Gastrocnemius medialis (tissue), 4 donors: ENCODE measurements at regions not wholly inside any gene's neighbourhood (a gene's known extent, or its start where the extent isn't known, plus 50 kb on each side); places are given as distances from the start of the nearest gene placed in this dataset.

Source experiments
- ATAC-seq, 2 donors: fragments of 150-250 bp; one replicate each; pipeline ENCODE4 v1.9.1; 2016
- DNase-seq, 2 donors: peaks; one replicate each; pipeline ENCODE4 v3.0.0-alpha.2; 2019
- H3K27ac ChIP-seq, 4 donors: fragments of 200-600 bp; sonication (generic); 1 replicate in 1 of 4; 2 replicates in 3 of 4; pipeline ENCODE4 v1.5.1; 2016 to 2018; ENCODE audit warnings: mild to moderate bottlenecking in 2 of 4, moderate library complexity in 1 of 4
- H3K27me3 ChIP-seq, 3 donors: fragments of 200-600 bp; sonication (generic) in 2 of 3; 1 replicate in 1 of 3; 2 replicates in 2 of 3; pipeline versions ENCODE4 v1.5.1 to v1.6.0; 2016 to 2019; ENCODE audit warnings: mild to moderate bottlenecking in 1 of 3, moderate library complexity in 1 of 3
- H3K36me3 ChIP-seq, 2 donors: fragments of 200-600 bp; sonication (generic) in 1 of 2; one replicate each; pipeline ENCODE4 v1.5.1; 2017 to 2018
- H3K4me1 ChIP-seq, 2 donors: fragments of 200-600 bp; sonication (generic) in 1 of 2; one replicate each; pipeline ENCODE4 v1.5.1; 2016 to 2017; ENCODE audit warnings: mild to moderate bottlenecking in 2 of 2
- H3K4me3 ChIP-seq, 4 donors: fragments of 200-600 bp; sonication (generic) in 3 of 4; 1 replicate in 1 of 4; 2 replicates in 3 of 4; pipeline ENCODE4 v1.5.1; 2016 to 2019; ENCODE audit warnings: mild to moderate bottlenecking in 2 of 4
- H3K9me3 ChIP-seq, 3 donors: fragments of 200-600 bp; sonication (generic) in 2 of 3; 1 replicate in 1 of 3; 2 replicates in 2 of 3; pipeline ENCODE4 v1.5.1; 2016 to 2019
- POLR2A ChIP-seq, 2 donors: fragments of 450-650 bp; IDR thresholded peaks; one replicate each; pipeline ENCODE4 v1.6.1; 2017; ENCODE audit warnings: antibody characterized with exemption in 2 of 2, mild to moderate bottlenecking in 2 of 2, moderate library complexity in 2 of 2
- in situ Hi-C, 4 donors: fragments of 200-750 bp; cut with MboI; loops; one replicate each; pipeline versions ENCODE4 v1.15.0 to v1.8.0; 2017; ENCODE audit warnings: low sequenced_read_pairs in 4 of 4
- intact Hi-C: fragments of 100-400 bp; cut with DNase I; formaldehyde crosslinking; loops from one replicate; pipeline ENCODE4 v1.15.1; 2023; ENCODE audit warnings: low total_unique reads
- TF ChIP-seq, protein P1 (sequence below), 5 experiments: fragments of 450-650 bp in 3 of 5; fragments of 200-600 bp in 2 of 5; sonication (generic) in 2 of 5; IDR thresholded peaks in 4 of 5; conservative IDR thresholded peaks in 1 of 5; 1 replicate in 4 of 5; 2 replicates in 1 of 5; pipeline ENCODE4 v1.5.1; 2016 to 2019; ENCODE audit warnings: antibody characterized with exemption in 5 of 5, mild to moderate bottlenecking in 3 of 5, moderate library complexity in 3 of 5

DNA sequence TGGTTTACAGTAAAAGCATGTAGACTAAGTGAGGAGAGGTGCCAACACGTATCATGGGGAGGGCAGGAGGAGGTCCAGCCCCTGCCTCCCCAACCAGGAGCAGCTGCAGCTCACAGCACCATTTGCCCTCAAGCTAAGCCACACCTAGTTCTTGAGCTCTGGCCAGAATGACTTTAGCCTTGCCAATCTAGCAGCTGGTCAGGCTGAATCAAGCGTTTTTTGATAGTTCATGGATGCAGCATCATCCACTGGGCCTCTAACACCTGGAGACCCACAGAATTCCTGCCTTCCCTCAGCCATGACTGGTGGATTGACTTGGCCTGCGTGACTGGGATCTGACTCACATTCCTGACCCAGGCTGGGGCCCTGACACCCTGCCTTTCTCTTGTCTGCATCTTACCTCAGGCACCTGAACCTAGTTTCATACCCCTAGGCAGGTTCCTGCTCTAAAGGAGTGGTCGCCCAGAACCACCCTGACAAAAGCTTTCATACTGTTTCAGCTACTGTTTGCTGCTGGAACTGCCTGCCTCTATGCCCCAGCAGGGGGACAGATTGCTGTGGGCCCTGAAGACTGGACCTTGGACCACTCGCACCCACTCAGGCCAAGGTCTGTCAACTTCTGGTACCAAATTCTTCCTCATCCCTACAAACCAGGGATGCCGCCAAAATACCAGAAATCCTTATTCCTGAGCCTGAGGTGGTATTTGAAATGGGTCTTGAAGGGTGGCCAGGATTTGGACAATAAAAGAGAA is 122.3 kb downstream of the QRSL1 start:
- TF ChIP-seq, protein P1, sequence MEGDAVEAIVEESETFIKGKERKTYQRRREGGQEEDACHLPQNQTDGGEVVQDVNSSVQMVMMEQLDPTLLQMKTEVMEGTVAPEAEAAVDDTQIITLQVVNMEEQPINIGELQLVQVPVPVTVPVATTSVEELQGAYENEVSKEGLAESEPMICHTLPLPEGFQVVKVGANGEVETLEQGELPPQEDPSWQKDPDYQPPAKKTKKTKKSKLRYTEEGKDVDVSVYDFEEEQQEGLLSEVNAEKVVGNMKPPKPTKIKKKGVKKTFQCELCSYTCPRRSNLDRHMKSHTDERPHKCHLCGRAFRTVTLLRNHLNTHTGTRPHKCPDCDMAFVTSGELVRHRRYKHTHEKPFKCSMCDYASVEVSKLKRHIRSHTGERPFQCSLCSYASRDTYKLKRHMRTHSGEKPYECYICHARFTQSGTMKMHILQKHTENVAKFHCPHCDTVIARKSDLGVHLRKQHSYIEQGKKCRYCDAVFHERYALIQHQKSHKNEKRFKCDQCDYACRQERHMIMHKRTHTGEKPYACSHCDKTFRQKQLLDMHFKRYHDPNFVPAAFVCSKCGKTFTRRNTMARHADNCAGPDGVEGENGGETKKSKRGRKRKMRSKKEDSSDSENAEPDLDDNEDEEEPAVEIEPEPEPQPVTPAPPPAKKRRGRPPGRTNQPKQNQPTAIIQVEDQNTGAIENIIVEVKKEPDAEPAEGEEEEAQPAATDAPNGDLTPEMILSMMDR (IDR thresholded peaks at IDR 0.05 in 4 of 5, conservative IDR thresholded peaks at IDR 0.05 in 1 of 5), result no peak
- no peak for TF ChIP-seq POLR2A (IDR thresholded peaks at IDR 0.05)
- Histone ChIP-seq H3K27ac (no peak overlapping the region), H3K9me3 (no peaks in the 10 kb centered on the region), H3K36me3 (no peaks in the 10 kb centered on the region), H3K4me1 (no peaks in the 10 kb centered on the region), H3K27me3 (no peaks in the 10 kb centered on the region), H3K4me3 (no peak overlapping the region)
- intact Hi-C loops (no loop called here), in situ Hi-C loops (no loop called here)
- ATAC-seq (no peak), DNase-seq (no peak)

DNA sequence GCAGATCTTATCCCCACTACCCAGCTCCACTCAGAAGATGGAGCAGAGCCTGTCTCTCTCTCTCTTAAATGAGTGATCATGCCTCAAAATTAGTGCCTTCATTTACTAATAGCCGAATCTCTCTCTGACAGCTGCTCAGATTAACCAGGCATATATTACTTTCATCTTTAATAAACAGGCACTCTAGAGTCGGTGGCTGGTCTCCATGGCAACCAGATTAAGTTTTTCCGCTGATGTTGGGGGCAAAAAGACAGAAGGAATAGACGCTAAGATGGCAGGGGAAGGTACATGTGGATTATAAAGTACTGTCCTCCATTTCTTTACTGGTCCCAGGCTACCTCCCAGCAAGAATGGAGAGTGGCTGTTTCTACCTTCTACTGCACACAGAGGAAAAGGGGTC is 121.6 kb downstream of the QRSL1 start:
- Histone ChIP-seq H3K4me3 (no peak overlapping the region), H3K27ac (no peak overlapping the region), H3K27me3 (no peaks in the 10 kb centered on the region), H3K9me3 (no peaks in the 10 kb centered on the region), H3K4me1 (no peaks in the 10 kb centered on the region), H3K36me3 (no peaks in the 10 kb centered on the region)
- intact Hi-C loops (no loop called here), in situ Hi-C loops (no loop called here)
- DNase-seq (no peak), ATAC-seq (no peak)
- TF ChIP-seq, protein P1 (IDR thresholded peaks at IDR 0.05 in 4 of 5, conservative IDR thresholded peaks at IDR 0.05 in 1 of 5), result no peak
- TF ChIP-seq POLR2A (IDR thresholded peaks at IDR 0.05), result no peak

DNA sequence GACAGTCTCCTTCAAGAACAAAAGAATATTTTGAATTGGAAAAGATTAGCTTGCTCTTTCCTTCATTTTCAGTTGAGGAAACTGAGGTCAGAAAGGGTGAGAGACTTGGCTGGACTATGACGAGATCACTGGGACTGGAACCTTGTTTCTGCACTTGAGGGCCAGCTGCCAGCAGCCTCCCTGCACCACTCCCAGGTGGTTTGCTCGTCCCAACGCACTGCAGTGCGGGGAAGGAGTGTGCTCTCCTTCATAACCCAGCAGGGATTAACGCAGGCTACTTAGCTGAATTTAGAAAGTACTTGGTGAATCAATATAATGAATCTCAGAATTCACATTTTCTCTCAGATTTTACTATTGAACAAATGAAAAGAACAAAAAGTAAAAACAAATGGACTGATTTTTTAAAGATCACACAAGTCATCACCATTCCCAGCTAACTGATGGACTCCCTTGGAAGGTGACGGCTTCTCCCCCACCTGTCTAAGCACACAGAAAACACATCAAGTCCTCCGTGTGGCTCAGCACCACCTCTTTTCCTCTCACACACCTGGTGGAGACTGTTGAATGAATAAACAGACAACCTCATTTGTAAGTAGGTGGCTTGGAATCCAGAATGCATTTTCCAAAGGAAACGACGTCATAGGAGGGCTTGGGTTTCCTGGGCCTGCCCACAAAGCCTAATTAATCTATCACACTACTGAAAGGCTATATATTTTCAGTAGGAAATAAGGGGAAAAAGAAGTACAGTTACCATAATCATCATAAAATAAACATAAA is 121.0 kb downstream of the QRSL1 start:
- TF ChIP-seq POLR2A (IDR thresholded peaks at IDR 0.05), result no peak
- TF ChIP-seq, protein P1 (IDR thresholded peaks at IDR 0.05 in 4 of 5, conservative IDR thresholded peaks at IDR 0.05 in 1 of 5), result no peak
- intact Hi-C loops (no loop called here), in situ Hi-C loops (no loop called here)

DNA sequence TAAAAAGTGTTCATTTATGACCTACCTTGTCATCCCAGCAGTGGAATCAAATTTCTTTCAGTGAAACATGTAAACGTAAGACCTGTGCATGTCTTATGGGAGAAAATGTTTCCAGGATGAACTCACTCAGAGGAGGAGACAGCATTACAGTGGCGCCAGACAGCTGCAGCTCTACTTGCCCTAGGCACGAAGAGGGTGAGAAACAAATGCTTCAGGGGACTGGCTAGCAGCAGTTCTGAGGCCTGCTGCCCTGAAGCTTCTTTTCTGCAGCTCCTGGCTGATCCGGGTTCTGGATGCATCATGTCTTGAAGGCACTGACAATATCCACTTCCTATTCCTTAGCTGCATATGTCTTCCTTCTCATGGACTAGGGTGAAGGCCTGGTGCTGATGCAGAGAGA is 120.2 kb downstream of the QRSL1 start:
- Histone ChIP-seq H3K4me1 (no peaks in the 10 kb centered on the region), H3K27ac (no peak overlapping the region), H3K36me3 (no peaks in the 10 kb centered on the region), H3K27me3 (no peaks in the 10 kb centered on the region), H3K4me3 (no peak overlapping the region), H3K9me3 (no peaks in the 10 kb centered on the region)
- in situ Hi-C loops (no loop called here), intact Hi-C loops (no loop called here)
- ATAC-seq, result no peak
- no peak for TF ChIP-seq POLR2A (IDR thresholded peaks at IDR 0.05)
- TF ChIP-seq, protein P1 (IDR thresholded peaks at IDR 0.05 in 4 of 5, conservative IDR thresholded peaks at IDR 0.05 in 1 of 5), result no peak
- no peak for DNase-seq

More for the DNA sequence above, 121.0 kb downstream of the QRSL1 start:
- ATAC-seq (no peak), DNase-seq (no peak)
- Histone ChIP-seq H3K27ac (no peak overlapping the region), H3K4me1 (no peaks in the 10 kb centered on the region), H3K27me3 (no peaks in the 10 kb centered on the region), H3K36me3 (no peaks in the 10 kb centered on the region), H3K9me3 (no peaks in the 10 kb centered on the region), H3K4me3 (no peak overlapping the region)
